ENCODE measurements at regions not wholly inside any gene's neighbourhood (a gene's known extent, or its start where the extent isn't known, plus 50 kb on each side); places are given as distances from the start of the nearest gene placed in this dataset.
A peak's percentile ranks its signal among the peaks of the same experiment; 100 is the strongest.

- Histone ChIP-seq H3K23ac (ENCODE audit: low read length in 2 of 2) (no peak overlapping the region), H3K27me3 (ENCODE audit: control insufficient read depth in 1 of 2, insufficient read depth in 1 of 2, low read length in 2 of 2) (no peaks in the 10 kb centered on the region), H2BK120ac (ENCODE audit: low read depth, low read length) (no peak overlapping the region), H2BK12ac (ENCODE audit: low read length in 2 of 2) (no peak overlapping the region), H2BK15ac (ENCODE audit: low read depth, poor library complexity, severe bottlenecking) (no peak overlapping the region), H3K4ac (ENCODE audit: low read depth in 1 of 2, low read length in 2 of 2) (no peak overlapping the region), H3K27ac (ENCODE audit: low read length, poor library complexity, severe bottlenecking) (no peak overlapping the region), H3K9ac (ENCODE audit: low read length) (no peak overlapping the region), H3K4me2 (ENCODE audit: low read length, poor library complexity, severe bottlenecking) (no peak overlapping the region), H2BK5ac (ENCODE audit: low read depth, low read length, poor library complexity, severe bottlenecking) (no peak overlapping the region), H3K79me1 (replicated peaks; ENCODE audit: low read length, poor library complexity, severe bottlenecking) (no peaks in the 10 kb centered on the region), H2AK5ac (ENCODE audit: low read length, severe bottlenecking) (no peak overlapping the region), H2AFZ (ENCODE audit: low read depth, low read length) (no peak overlapping the region), H3K4me3 (ENCODE audit: insufficient read depth in 1 of 2, low read depth in 1 of 2, low read length in 2 of 2) (no peak overlapping the region), H3K18ac (ENCODE audit: low read depth in 1 of 2, low read length in 2 of 2) (no peak overlapping the region), H4K8ac (ENCODE audit: low read length) (no peak overlapping the region), H3K4me1 (ENCODE audit: control insufficient read depth, insufficient read depth, low read depth, low read length) (no peaks in the 10 kb centered on the region), H3K14ac (ENCODE audit: low read length in 2 of 2) (no peak overlapping the region), H4K91ac (ENCODE audit: low read length) (no peak overlapping the region), H3K36me3 (ENCODE audit: control insufficient read depth in 1 of 2, insufficient read depth in 2 of 2, low read depth in 1 of 2, low read length in 2 of 2) (no peaks in the 10 kb centered on the region), H3K9me3 (ENCODE audit: control insufficient read depth, low read length) (no peaks in the 10 kb centered on the region)
- 91% methylated on average over 2 of the region's 4 CpGs for WGBS
- DNase-seq = no peak
These were observed 695.7 kb upstream of the NECTIN3 start for GRCh38 chr3:110375751-110376518.

GRCh38 chr3:110378481-110378880, 693.1 kb upstream of the NECTIN3 start:
- H3K18ac ChIP-seq (ENCODE audit: low read depth in 1 of 2, low read length in 2 of 2) = no peak overlapping the region
- no peaks in the 10 kb centered on the region for H3K36me3 ChIP-seq (ENCODE audit: control insufficient read depth in 1 of 2, insufficient read depth in 2 of 2, low read depth in 1 of 2, low read length in 2 of 2)
- peaks cover 2% of the 10 kb centered on the region for H3K4me1 ChIP-seq (ENCODE audit: control insufficient read depth, insufficient read depth, low read depth, low read length)
- H4K8ac ChIP-seq (ENCODE audit: low read length) = no peak overlapping the region
- no peak overlapping the region for H2AK5ac ChIP-seq (ENCODE audit: low read length, severe bottlenecking)
- no peak overlapping the region for H2BK12ac ChIP-seq (ENCODE audit: low read length in 2 of 2)
- no peak overlapping the region for H3K4me2 ChIP-seq (ENCODE audit: low read length, poor library complexity, severe bottlenecking)
- H3K79me1 ChIP-seq (replicated peaks; ENCODE audit: low read length, poor library complexity, severe bottlenecking) = no peaks in the 10 kb centered on the region
- H2BK120ac ChIP-seq (ENCODE audit: low read depth, low read length) = no peak overlapping the region
- H3K23ac ChIP-seq (ENCODE audit: low read length in 2 of 2) = no peak overlapping the region
- no peak overlapping the region for H3K27ac ChIP-seq (ENCODE audit: low read length, poor library complexity, severe bottlenecking)
- no peak overlapping the region for H2BK15ac ChIP-seq (ENCODE audit: low read depth, poor library complexity, severe bottlenecking)
- H3K27me3 ChIP-seq (ENCODE audit: control insufficient read depth in 1 of 2, insufficient read depth in 1 of 2, low read length in 2 of 2) = no peaks in the 10 kb centered on the region
- H3K14ac ChIP-seq (ENCODE audit: low read length in 2 of 2) = no peak overlapping the region
- H3K9me3 ChIP-seq (ENCODE audit: control insufficient read depth, low read length) = no peaks in the 10 kb centered on the region
- peak; percentile 67 for DNase-seq
- H2BK5ac ChIP-seq (ENCODE audit: low read depth, low read length, poor library complexity, severe bottlenecking) = no peak overlapping the region
- H3K9ac ChIP-seq (ENCODE audit: low read length) = no peak overlapping the region
- no peak overlapping the region for H3K4me3 ChIP-seq (ENCODE audit: insufficient read depth in 1 of 2, low read depth in 1 of 2, low read length in 2 of 2)
- no peak overlapping the region for H3K4ac ChIP-seq (ENCODE audit: low read depth in 1 of 2, low read length in 2 of 2)
- no peak overlapping the region for H2AFZ ChIP-seq (ENCODE audit: low read depth, low read length)
- no peak overlapping the region for H4K91ac ChIP-seq (ENCODE audit: low read length)
- WGBS = 15% methylated on average over 3 of the region's 4 CpGs

- Histone ChIP-seq H4K8ac (ENCODE audit: low read length) (no peak overlapping the region), H2AK5ac (ENCODE audit: low read length, severe bottlenecking) (no peak overlapping the region), H3K9ac (ENCODE audit: low read length) (no peak overlapping the region), H4K91ac (ENCODE audit: low read length) (no peak overlapping the region), H3K4me3 (ENCODE audit: insufficient read depth in 1 of 2, low read depth in 1 of 2, low read length in 2 of 2) (no peak overlapping the region), H3K4me1 (ENCODE audit: control insufficient read depth, insufficient read depth, low read depth, low read length) (peaks cover 2% of the 10 kb centered on the region), H3K9me3 (ENCODE audit: control insufficient read depth, low read length) (no peaks in the 10 kb centered on the region), H3K4ac (ENCODE audit: low read depth in 1 of 2, low read length in 2 of 2) (no peak overlapping the region), H2BK12ac (ENCODE audit: low read length in 2 of 2) (no peak overlapping the region), H3K79me1 (replicated peaks; ENCODE audit: low read length, poor library complexity, severe bottlenecking) (no peaks in the 10 kb centered on the region), H3K23ac (ENCODE audit: low read length in 2 of 2) (no peak overlapping the region), H3K27ac (ENCODE audit: low read length, poor library complexity, severe bottlenecking) (no peak overlapping the region), H2BK5ac (ENCODE audit: low read depth, low read length, poor library complexity, severe bottlenecking) (no peak overlapping the region), H3K27me3 (ENCODE audit: control insufficient read depth in 1 of 2, insufficient read depth in 1 of 2, low read length in 2 of 2) (no peaks in the 10 kb centered on the region), H2AFZ (ENCODE audit: low read depth, low read length) (no peak overlapping the region), H3K4me2 (ENCODE audit: low read length, poor library complexity, severe bottlenecking) (no peak overlapping the region), H3K14ac (ENCODE audit: low read length in 2 of 2) (no peak overlapping the region), H3K18ac (ENCODE audit: low read depth in 1 of 2, low read length in 2 of 2) (no peak overlapping the region), H2BK15ac (ENCODE audit: low read depth, poor library complexity, severe bottlenecking) (no peak overlapping the region), H3K36me3 (ENCODE audit: control insufficient read depth in 1 of 2, insufficient read depth in 2 of 2, low read depth in 1 of 2, low read length in 2 of 2) (no peaks in the 10 kb centered on the region), H2BK120ac (ENCODE audit: low read depth, low read length) (no peak overlapping the region)
- WGBS = 15% methylated on average over 1 of the region's 1 CpG
- no peak for DNase-seq
These were observed 689.6 kb upstream of the NECTIN3 start for GRCh38 chr3:110381992-110382391.

- Histone ChIP-seq H2BK15ac (ENCODE audit: low read depth, poor library complexity, severe bottlenecking) (no peak overlapping the region), H3K79me1 (replicated peaks; ENCODE audit: low read length, poor library complexity, severe bottlenecking) (no peaks in the 10 kb centered on the region), H3K27ac (ENCODE audit: low read length, poor library complexity, severe bottlenecking) (no peak overlapping the region), H3K14ac (ENCODE audit: low read length in 2 of 2) (no peak overlapping the region), H4K8ac (ENCODE audit: low read length) (no peak overlapping the region), H3K4me2 (ENCODE audit: low read length, poor library complexity, severe bottlenecking) (no peak overlapping the region), H3K9ac (ENCODE audit: low read length) (no peak overlapping the region), H2BK5ac (ENCODE audit: low read depth, low read length, poor library complexity, severe bottlenecking) (no peak overlapping the region), H3K27me3 (ENCODE audit: control insufficient read depth in 1 of 2, insufficient read depth in 1 of 2, low read length in 2 of 2) (no peaks in the 10 kb centered on the region), H2BK12ac (ENCODE audit: low read length in 2 of 2) (no peak overlapping the region), H2BK120ac (ENCODE audit: low read depth, low read length) (no peak overlapping the region), H3K36me3 (ENCODE audit: control insufficient read depth in 1 of 2, insufficient read depth in 2 of 2, low read depth in 1 of 2, low read length in 2 of 2) (no peaks in the 10 kb centered on the region), H3K18ac (ENCODE audit: low read depth in 1 of 2, low read length in 2 of 2) (no peak overlapping the region), H3K23ac (ENCODE audit: low read length in 2 of 2) (no peak overlapping the region), H3K4me1 (ENCODE audit: control insufficient read depth, insufficient read depth, low read depth, low read length) (peaks cover 2% of the 10 kb centered on the region), H3K9me3 (ENCODE audit: control insufficient read depth, low read length) (no peaks in the 10 kb centered on the region), H2AFZ (ENCODE audit: low read depth, low read length) (no peak overlapping the region), H2AK5ac (ENCODE audit: low read length, severe bottlenecking) (no peak overlapping the region), H4K91ac (ENCODE audit: low read length) (no peak overlapping the region), H3K4me3 (ENCODE audit: insufficient read depth in 1 of 2, low read depth in 1 of 2, low read length in 2 of 2) (no peak overlapping the region), H3K4ac (ENCODE audit: low read depth in 1 of 2, low read length in 2 of 2) (no peak overlapping the region)
- no peak for DNase-seq
These were observed 688.3 kb upstream of the NECTIN3 start for GRCh38 chr3:110383356-110383755.

All from mesenchymal stem cell (in vitro differentiated cells and primary cell).